ENCODE measurements at regions not wholly inside any gene's neighbourhood (a gene's known extent, or its start where the extent isn't known, plus 50 kb on each side); places are given as distances from the start of the nearest gene placed in this dataset.

GRCh38 chr21:27631471-27631870 is 664.6 kb upstream of the ADAMTS5 start:
- CTCF ChIA-PET: no interaction called here
- Histone ChIP-seq H3K9me3 (ENCODE audit: control insufficient read depth, insufficient read depth, low read length) (no peaks in the 10 kb centered on the region), H3K27me3 (ENCODE audit: control insufficient read depth, insufficient read depth, low read length) (no peaks in the 10 kb centered on the region), H3K27ac (ENCODE audit: low read depth, low read length) (no peak overlapping the region), H3K4me3 (ENCODE audit: low read depth, low read length) (no peak overlapping the region)
- POLR2A ChIA-PET: no interaction called here
- no peak for DNase-seq (ENCODE audit: low read depth, low spot score)
- TF ChIP-seq CTCF (IDR thresholded peaks at IDR 0.05; ENCODE audit: low read depth, low read length): no peak

DNA sequence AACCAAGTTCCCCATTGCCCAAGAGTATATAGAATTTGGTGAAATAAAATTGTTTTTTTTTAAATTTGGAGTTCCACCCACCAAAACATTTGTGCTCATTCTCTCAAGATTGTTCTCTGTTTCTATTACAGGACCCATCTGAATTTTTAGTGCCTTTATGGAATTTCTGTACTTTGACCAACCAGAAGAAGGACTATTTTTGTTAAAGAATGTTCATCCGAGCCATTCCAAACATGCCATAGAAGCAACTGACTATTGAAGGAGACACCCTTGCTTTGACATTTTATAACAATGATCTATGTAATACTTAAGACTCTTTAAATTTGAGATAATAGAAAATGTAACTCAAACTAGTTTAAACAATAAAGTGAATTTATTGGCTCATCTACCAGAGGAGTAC is 655.7 kb upstream of the ADAMTS5 start:
- DNase-seq (ENCODE audit: low read depth, low spot score): no peak
- ChIA-PET POLR2A (no interaction called here), CTCF (no interaction called here)
- no peak overlapping the region for H3K4me3 ChIP-seq (ENCODE audit: low read depth, low read length)
- no peak for TF ChIP-seq CTCF (IDR thresholded peaks at IDR 0.05; ENCODE audit: low read depth, low read length)
- no peaks in the 10 kb centered on the region for H3K27me3 ChIP-seq (ENCODE audit: control insufficient read depth, insufficient read depth, low read length)
- no peak overlapping the region for H3K27ac ChIP-seq (ENCODE audit: low read depth, low read length)
- no peaks in the 10 kb centered on the region for H3K9me3 ChIP-seq (ENCODE audit: control insufficient read depth, insufficient read depth, low read length)

DNA sequence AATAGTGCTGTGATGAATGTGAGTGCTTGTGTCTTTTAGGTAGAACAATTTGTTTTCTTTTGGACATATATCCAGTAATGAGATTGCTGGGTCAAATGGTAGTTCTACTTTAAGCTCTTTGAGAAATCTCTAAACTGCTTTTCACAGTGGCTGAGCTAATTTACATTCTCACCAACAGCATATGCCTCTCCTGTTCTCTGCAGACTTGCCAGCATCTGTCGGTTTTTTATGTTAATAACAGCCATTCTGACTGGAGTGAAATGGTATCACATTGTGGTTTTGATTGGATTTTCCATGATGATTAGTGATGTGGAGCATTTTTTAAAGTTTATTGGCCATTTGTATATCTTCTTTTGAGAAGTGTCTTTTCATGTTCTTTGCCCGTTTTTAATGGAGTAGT is 647.3 kb upstream of the ADAMTS5 start:
- TF ChIP-seq CTCF (IDR thresholded peaks at IDR 0.05; ENCODE audit: low read depth, low read length): no peak
- no peak for DNase-seq (ENCODE audit: low read depth, low spot score)
- Histone ChIP-seq H3K27me3 (ENCODE audit: control insufficient read depth, insufficient read depth, low read length) (no peaks in the 10 kb centered on the region), H3K9me3 (ENCODE audit: control insufficient read depth, insufficient read depth, low read length) (no peaks in the 10 kb centered on the region; the same call in 1 of the 2 replicates), H3K27ac (ENCODE audit: low read depth, low read length) (no peak overlapping the region), H3K4me3 (ENCODE audit: low read depth, low read length) (no peak overlapping the region)
- ChIA-PET CTCF (interaction anchor here (0.9 kb wide), 1 partner anchor 13 kb away, joined by 3 read pairs; no protein-coding TSS in a partner anchor), POLR2A (no interaction called here)

DNA sequence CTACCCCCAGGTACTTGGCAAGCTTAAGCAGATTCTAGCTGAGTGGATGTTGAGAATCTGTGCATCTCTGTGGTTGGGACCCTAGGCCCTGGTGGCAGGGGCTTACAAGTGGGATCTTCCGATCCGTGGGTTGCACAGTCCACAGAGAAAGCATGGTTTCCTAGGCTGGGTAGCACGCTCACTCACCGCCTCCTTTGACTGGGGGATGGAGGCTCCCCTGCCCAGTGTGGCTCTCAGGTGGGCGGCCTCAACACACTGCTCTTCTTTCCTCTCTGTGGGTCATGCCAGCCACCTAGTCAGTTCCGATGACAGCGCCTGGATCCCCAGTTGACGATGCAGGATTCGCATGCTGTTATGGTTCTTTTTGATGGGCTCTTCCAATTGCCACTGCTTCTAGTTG is 639.5 kb upstream of the ADAMTS5 start:
- POLR2A ChIA-PET: no interaction called here
- CTCF ChIA-PET: no interaction called here
- H3K27ac ChIP-seq (ENCODE audit: low read depth, low read length): no peak overlapping the region
- DNase-seq (ENCODE audit: low read depth, low spot score): no peak
- no peaks in the 10 kb centered on the region for H3K27me3 ChIP-seq (ENCODE audit: control insufficient read depth, insufficient read depth, low read length)
- H3K9me3 ChIP-seq (ENCODE audit: control insufficient read depth, insufficient read depth, low read length): no peaks in the 10 kb centered on the region
- no peak overlapping the region for H3K4me3 ChIP-seq (ENCODE audit: low read depth, low read length)
- TF ChIP-seq CTCF (IDR thresholded peaks at IDR 0.05; ENCODE audit: low read depth, low read length): no peak

DNA sequence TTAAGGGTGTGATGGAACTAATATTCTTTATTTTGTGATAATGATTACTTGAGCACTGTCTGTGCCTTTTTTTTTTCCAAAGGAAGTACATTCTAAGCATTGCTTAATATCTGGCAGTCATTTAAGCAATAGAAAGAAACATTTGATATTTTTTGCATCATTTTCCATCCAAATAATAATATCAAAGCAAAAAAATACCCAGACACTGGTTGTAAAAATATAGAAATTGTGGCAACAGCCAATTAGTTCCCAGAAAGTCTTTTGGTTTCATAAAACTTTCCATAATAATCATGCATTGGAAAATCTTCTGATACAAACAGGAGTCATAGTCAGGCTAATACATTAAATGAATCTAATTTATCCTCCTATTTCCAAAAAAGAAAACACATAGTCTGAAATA is 629.3 kb upstream of the ADAMTS5 start:
- H3K4me3 ChIP-seq (ENCODE audit: low read depth, low read length): no peak overlapping the region
- no peaks in the 10 kb centered on the region for H3K9me3 ChIP-seq (ENCODE audit: control insufficient read depth, insufficient read depth, low read length)
- ChIA-PET POLR2A (no interaction called here), CTCF (no interaction called here)
- H3K27me3 ChIP-seq (ENCODE audit: control insufficient read depth, insufficient read depth, low read length): no peaks in the 10 kb centered on the region
- no peak overlapping the region for H3K27ac ChIP-seq (ENCODE audit: low read depth, low read length)
- no peak for DNase-seq (ENCODE audit: low read depth, low spot score)
- no peak for TF ChIP-seq CTCF (IDR thresholded peaks at IDR 0.05; ENCODE audit: low read depth, low read length)
